Spleen (tissue), 11 donors: ENCODE measurements at regions not wholly inside any gene's neighbourhood (a gene's known extent, or its start where the extent isn't known, plus 50 kb on each side); places are given as distances from the start of the nearest gene placed in this dataset.

Experiments used
- DNase-seq: peaks from one replicate; pipeline ENCODE4 v3.0.0-alpha.2; 2020
- H3K27ac ChIP-seq, 8 donors: fragments of 200-600 bp; sonication (generic) in 7 of 8; 1 replicate in 4 of 8; 2 replicates in 4 of 8; pipeline versions ENCODE4 v1.5.0 to v1.8.0; 2016 to 2021; ENCODE audit warnings: inconsistent platforms in 4 of 8, mild to moderate bottlenecking in 4 of 8, moderate library complexity in 1 of 8
- H3K27me3 ChIP-seq, 7 donors: fragments of 200-600 bp; sonication (generic) in 6 of 7; replicated peaks in 1 of 7; 1 replicate in 4 of 7; 2 replicates in 3 of 7; pipeline versions ENCODE4 v1.5.0 to v1.8.0; 2016 to 2021; ENCODE audit warnings: inconsistent platforms in 3 of 7, mild to moderate bottlenecking in 1 of 7
- H3K36me3 ChIP-seq, 6 donors: fragments of 200-600 bp; sonication (generic) in 5 of 6; 1 replicate in 4 of 6; 2 replicates in 2 of 6; pipeline versions ENCODE4 v1.5.0 to v1.8.0; 2016 to 2021; ENCODE audit warnings: inconsistent platforms in 2 of 6
- H3K4me1 ChIP-seq, 6 donors: fragments of 200-600 bp; sonication (generic) in 5 of 6; 1 replicate in 3 of 6; 2 replicates in 3 of 6; pipeline versions ENCODE4 v1.5.0 to v1.8.0; 2016 to 2021; ENCODE audit warnings: inconsistent platforms in 3 of 6
- H3K4me3 ChIP-seq, 8 donors: fragments of 200-600 bp; sonication (generic) in 7 of 8; 1 replicate in 4 of 8; 2 replicates in 4 of 8; pipeline versions ENCODE4 v1.5.0 to v1.8.0; 2016 to 2021; ENCODE audit warnings: inconsistent platforms in 4 of 8, mild to moderate bottlenecking in 4 of 8, moderate library complexity in 2 of 8
- H3K9me3 ChIP-seq, 8 donors: fragments of 200-600 bp; sonication (generic) in 7 of 8; 1 replicate in 4 of 8; 2 replicates in 4 of 8; pipeline versions ENCODE4 v1.5.0 to v1.8.0; 2016 to 2021; ENCODE audit warnings: inconsistent platforms in 4 of 8
- POLR2A ChIP-seq, 3 donors: fragments of 450-650 bp; IDR thresholded peaks; one replicate each; pipeline ENCODE4 v1.5.1; 2017; ENCODE audit warnings: antibody characterized with exemption in 3 of 3, mild to moderate bottlenecking in 1 of 3
- POLR2AphosphoS5 ChIP-seq, 3 donors: sonication (generic); formaldehyde crosslinking; IDR thresholded peaks; one replicate each; pipeline ENCODE4 v1.5.1; 2017; ENCODE audit warnings: antibody characterized with exemption in 3 of 3
- WGBS, 5 donors: extraction: QIAGEN DNeasy Blood & Tissue Kit in 3 of 5; methylation state at CpG; one replicate each; pipeline versions ENCODE4 v1.1.5 to v1.1.7; 2013 to 2018; 5-methylcytosine and 5-hydroxymethylcytosine counted together
- intact Hi-C: fragments of 100-400 bp; cut with DNase I; formaldehyde crosslinking; loops from one replicate; pipeline ENCODE4 v1.15.0; 2023; ENCODE audit warnings: low total_unique reads
- TF ChIP-seq, protein P1 (sequence below), 11 experiments: fragments of 200-600 bp in 7 of 11; fragments of 450-650 bp in 4 of 11; sonication (generic) in 4 of 11; IDR thresholded peaks in 8 of 11; conservative IDR thresholded peaks in 3 of 11; 1 replicate in 7 of 11; 2 replicates in 4 of 11; pipeline versions ENCODE4 v1.4.0 to v1.8.0; 2016 to 2021; ENCODE audit warnings: antibody characterized with exemption in 11 of 11, inconsistent platforms in 4 of 11, mild to moderate bottlenecking in 1 of 11
- donor health status: healthy with polysubstance abuse.
- donor health status: DM: no; HTN: no; CAD: no; lungs with moderate emphysema.
- donor health status: DM: no; HTN: no; CAD: no.
- donor health status: Bipolar disorder and iron deficiency.
- donor health status: healthy.
- donor health status: DM: no; HTN: no; CAD: no.
- donor health status: DM: yes; HTN: yes; CAD: no.

GRCh38 chr5:105956456-105957196 lies 1714.1 kb downstream of the EFNA5 start:
- H3K27ac ChIP-seq = no peak overlapping the region
- intact Hi-C loops = no loop called here
- H3K9me3 ChIP-seq = peaks cover 0 to 5% (median 0%) of the 10 kb centered on the region in 8 donors
- DNase-seq = no peak
- no peak overlapping the region for H3K4me3 ChIP-seq
- 82 to 100% (median 100%) methylated on average over 1 of the region's 1 CpG for WGBS, 5 donors
- TF ChIP-seq, protein P1, sequence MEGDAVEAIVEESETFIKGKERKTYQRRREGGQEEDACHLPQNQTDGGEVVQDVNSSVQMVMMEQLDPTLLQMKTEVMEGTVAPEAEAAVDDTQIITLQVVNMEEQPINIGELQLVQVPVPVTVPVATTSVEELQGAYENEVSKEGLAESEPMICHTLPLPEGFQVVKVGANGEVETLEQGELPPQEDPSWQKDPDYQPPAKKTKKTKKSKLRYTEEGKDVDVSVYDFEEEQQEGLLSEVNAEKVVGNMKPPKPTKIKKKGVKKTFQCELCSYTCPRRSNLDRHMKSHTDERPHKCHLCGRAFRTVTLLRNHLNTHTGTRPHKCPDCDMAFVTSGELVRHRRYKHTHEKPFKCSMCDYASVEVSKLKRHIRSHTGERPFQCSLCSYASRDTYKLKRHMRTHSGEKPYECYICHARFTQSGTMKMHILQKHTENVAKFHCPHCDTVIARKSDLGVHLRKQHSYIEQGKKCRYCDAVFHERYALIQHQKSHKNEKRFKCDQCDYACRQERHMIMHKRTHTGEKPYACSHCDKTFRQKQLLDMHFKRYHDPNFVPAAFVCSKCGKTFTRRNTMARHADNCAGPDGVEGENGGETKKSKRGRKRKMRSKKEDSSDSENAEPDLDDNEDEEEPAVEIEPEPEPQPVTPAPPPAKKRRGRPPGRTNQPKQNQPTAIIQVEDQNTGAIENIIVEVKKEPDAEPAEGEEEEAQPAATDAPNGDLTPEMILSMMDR (IDR thresholded peaks at IDR 0.05 in 8 of 11, conservative IDR thresholded peaks at IDR 0.05 in 3 of 11) = no peak
- TF ChIP-seq POLR2A (IDR thresholded peaks at IDR 0.05) = no peak
- TF ChIP-seq POLR2AphosphoS5 (IDR thresholded peaks at IDR 0.05) = no peak
- no peaks in the 10 kb centered on the region for H3K4me1 ChIP-seq
- no peaks in the 10 kb centered on the region for H3K36me3 ChIP-seq
- no peaks in the 10 kb centered on the region for H3K27me3 ChIP-seq

DNA sequence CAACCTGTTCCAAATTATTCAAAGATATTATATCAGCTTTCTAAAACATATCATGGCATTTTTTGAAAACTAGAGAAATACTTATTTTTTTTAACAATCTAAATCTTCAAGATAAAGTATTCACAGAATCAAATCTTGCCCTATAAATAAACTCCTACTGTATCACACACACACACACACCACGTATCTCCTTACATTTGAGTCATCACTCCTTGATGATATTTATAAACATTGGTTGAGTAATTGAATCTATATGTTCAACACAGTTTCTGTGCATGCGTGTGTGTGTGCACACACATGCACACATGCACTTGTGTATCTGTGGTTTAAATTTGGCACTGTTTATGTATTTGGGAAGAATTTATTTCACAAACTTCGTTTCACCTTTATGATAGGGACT lies 1716.4 kb downstream of the EFNA5 start:
- peaks cover 0 to 5% (median 0%) of the 10 kb centered on the region in 8 donors for H3K9me3 ChIP-seq
- 71 to 81% (median 74%) methylated on average over 3 of the region's 3 CpGs for WGBS, 5 donors
- TF ChIP-seq, protein P1 (IDR thresholded peaks at IDR 0.05 in 8 of 11, conservative IDR thresholded peaks at IDR 0.05 in 3 of 11) = no peak
- TF ChIP-seq POLR2AphosphoS5 (IDR thresholded peaks at IDR 0.05) (no peak), POLR2A (IDR thresholded peaks at IDR 0.05) (no peak)
- H3K27ac ChIP-seq = no peak overlapping the region
- H3K4me1 ChIP-seq = no peaks in the 10 kb centered on the region
- H3K4me3 ChIP-seq = no peak overlapping the region
- no peak for DNase-seq
- no peaks in the 10 kb centered on the region for H3K27me3 ChIP-seq
- no peaks in the 10 kb centered on the region for H3K36me3 ChIP-seq
- intact Hi-C loops = no loop called here

GRCh38 chr5:105953616-105954015 lies 1717.1 kb downstream of the EFNA5 start:
- no peak overlapping the region for H3K27ac ChIP-seq
- no peak for TF ChIP-seq POLR2A (IDR thresholded peaks at IDR 0.05)
- no peak for TF ChIP-seq POLR2AphosphoS5 (IDR thresholded peaks at IDR 0.05)
- TF ChIP-seq, protein P1 (IDR thresholded peaks at IDR 0.05 in 8 of 11, conservative IDR thresholded peaks at IDR 0.05 in 3 of 11) = no peak

GRCh38 chr5:105952875-105953274 lies 1717.9 kb downstream of the EFNA5 start:
- Histone ChIP-seq H3K27ac (no peak overlapping the region), H3K9me3 (peaks cover 0 to 5% (median 0%) of the 10 kb centered on the region in 8 donors), H3K4me1 (no peaks in the 10 kb centered on the region), H3K4me3 (no peak overlapping the region), H3K36me3 (no peaks in the 10 kb centered on the region), H3K27me3 (no peaks in the 10 kb centered on the region)
- 78 to 86% (median 82%) methylated on average over 3 of the region's 3 CpGs for WGBS, 5 donors
- TF ChIP-seq, protein P1 (IDR thresholded peaks at IDR 0.05 in 8 of 11, conservative IDR thresholded peaks at IDR 0.05 in 3 of 11) = no peak
- TF ChIP-seq POLR2AphosphoS5 (IDR thresholded peaks at IDR 0.05) (no peak), POLR2A (IDR thresholded peaks at IDR 0.05) (no peak)
- no peak for DNase-seq
- intact Hi-C loops = no loop called here

More at GRCh38 chr5:105953616-105954015, 1717.1 kb downstream of the EFNA5 start:
- WGBS, 5 donors = 83 to 95% (median 84%) methylated on average over 3 of the region's 3 CpGs
- Histone ChIP-seq H3K9me3 (peaks cover 0 to 5% (median 0%) of the 10 kb centered on the region in 8 donors), H3K36me3 (no peaks in the 10 kb centered on the region), H3K4me1 (no peaks in the 10 kb centered on the region), H3K27me3 (no peaks in the 10 kb centered on the region), H3K4me3 (no peak overlapping the region)
- DNase-seq = no peak
- intact Hi-C loops = no loop called here
